Epidermal melanocyte (primary cell): ENCODE measurements at regions not wholly inside any gene's neighbourhood (a gene's known extent, or its start where the extent isn't known, plus 50 kb on each side); places are given as distances from the start of the nearest gene placed in this dataset.

Experiments used
- DNase-seq: peaks from one replicate; pipeline ENCODE4 v3.0.0; 2011; ENCODE audit warnings: low spot score; ENCODE audit not compliant: insufficient read length

DNA sequence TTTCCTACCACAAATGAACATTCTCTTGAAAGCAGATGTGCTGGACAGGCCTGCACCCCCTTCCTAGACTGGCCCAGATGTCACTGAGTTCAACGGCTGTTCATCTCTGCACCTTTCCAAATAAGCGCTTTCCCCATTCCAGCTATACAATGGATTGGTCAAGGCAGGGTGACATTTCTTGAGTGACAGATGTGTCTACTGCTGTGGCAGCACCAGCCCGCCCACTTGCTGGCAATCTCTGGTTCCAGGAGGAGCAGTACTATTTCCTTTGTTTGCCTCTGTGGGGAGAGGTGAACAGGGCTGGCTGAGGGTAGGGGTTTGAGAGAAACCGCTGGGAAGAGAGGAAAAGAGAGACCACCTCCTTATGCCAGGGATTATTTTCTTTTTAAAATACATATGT, 269.5 kb upstream of the POU3F3 start:
- DNase-seq: no peak

DNA sequence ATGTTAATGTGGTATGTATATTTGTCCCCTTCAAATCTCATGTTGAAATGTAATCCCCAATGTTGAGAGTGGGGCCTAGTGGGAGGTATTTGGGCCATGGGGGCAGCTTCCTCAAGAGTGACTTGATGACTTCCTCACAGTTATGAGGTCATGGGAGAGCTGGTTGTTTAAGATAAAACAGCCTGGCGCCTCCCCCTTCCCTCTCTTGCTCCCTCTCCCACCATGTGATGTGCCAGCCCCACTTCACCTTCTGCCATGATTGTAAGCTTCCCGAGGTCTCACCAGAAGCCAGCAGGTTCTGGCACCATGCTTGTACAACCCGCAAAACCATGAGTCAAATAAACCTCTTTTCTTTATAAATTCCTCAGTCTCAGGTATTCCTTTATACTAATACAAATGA, 258.3 kb upstream of the POU3F3 start:
- no peak for DNase-seq

DNA sequence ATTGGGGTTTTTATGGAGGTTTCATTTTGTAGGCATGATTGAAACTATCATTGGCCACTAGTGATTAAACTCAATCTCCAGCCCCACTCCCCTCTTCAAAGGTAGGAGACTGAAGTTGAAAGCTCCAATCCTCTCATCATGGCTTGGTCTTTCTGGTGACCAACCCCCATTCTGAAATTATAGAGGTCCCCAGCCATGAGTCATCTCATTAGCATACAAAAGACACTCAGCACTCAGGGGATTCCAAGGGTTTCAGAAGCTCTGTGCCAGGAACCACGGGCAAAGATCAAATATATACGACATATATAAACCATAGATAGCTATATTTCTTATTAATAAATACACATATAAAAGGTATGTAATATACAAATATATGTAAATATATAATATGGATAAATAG, 256.0 kb upstream of the POU3F3 start:
- no peak for DNase-seq

DNA sequence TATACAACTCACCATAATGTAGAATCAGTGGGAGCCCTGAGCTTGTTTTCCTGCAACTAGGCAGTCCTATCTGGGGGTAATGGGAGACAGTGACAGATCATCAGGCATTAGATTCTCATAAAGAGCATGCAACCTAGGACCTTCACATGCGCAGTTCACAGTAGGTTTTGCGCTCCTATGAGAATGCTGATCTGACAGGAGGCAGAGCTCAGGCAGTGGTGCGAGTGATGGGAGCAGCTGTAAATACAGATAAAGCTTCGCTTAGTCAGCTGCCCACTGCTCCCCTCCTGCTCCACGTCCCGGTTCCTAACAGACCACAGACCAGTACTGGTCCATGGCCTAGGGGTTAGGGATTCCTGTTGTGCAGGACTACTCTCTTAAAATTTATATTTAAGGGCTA, 255.3 kb upstream of the POU3F3 start:
- no peak for DNase-seq

DNA sequence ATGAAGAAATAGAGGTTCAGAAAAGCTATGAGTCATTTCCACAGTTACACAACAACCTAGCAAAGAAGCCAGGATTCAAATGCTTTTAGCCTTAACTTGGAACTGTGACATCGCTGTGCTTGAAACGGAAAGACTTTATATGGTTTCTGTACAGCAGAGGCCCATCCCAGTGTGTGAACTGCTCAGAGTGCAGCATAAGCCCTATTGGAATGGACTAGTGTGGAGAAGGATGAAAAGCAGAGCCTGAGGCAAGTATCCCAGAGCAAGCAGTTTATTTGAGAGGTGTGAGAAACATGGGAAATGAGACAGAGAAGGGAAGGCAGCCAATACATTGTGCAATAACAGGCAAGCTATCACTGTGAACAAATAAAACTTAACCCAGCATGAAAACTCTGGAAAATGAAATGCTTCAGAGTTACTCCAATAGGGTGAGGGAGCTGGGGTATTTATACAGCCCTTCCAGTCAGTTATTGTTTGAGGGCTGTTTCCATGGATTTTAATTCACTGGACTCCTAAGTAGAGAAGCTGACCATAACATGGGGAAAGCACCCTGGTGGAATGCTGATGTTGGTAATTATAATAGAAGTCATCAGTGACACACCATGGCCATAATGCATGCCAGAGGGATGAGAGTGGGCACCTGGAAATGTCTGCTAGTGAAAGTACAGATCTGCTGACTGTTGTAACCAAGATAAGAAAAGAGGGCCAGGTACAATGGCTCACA, 254.0 kb upstream of the POU3F3 start:
- no peak for DNase-seq

DNA sequence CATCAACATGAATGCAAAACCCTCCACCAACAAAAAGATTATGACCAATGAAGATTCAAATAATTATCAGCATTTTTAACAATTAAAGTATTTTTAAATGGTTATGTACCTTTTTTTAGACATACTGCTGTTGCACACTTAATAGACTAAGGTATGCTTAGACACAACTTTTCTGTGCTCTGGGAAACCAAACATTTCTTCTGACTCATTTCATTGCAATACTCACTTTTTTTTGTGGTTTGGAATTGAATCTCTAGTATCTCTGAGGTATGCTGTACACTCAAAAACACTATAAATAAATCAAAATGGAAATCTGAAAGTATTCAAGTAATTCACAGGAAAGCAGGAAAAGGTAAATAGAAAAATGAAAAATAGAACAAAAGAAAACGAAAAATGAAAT, 247.9 kb upstream of the POU3F3 start:
- DNase-seq: no peak

DNA sequence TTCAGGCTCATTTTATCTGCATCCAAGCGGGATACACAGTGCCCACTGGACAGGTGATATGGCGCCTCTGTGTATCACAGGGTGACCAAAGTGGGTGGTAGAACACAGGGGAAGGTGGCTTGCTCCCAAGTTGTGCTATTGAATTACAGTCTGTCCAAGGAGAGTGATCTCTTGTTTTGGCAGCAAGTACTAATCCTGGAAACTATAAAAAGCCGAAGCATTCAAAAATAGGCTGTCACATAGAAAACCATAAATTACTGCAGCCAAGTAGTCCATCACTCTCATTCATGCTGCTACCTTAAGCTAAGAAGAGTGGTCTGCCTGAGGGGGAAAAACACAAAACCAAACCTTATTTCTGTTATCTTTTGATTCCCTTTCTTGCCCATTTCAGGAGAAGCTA, 237.1 kb upstream of the POU3F3 start:
- DNase-seq: no peak

DNA sequence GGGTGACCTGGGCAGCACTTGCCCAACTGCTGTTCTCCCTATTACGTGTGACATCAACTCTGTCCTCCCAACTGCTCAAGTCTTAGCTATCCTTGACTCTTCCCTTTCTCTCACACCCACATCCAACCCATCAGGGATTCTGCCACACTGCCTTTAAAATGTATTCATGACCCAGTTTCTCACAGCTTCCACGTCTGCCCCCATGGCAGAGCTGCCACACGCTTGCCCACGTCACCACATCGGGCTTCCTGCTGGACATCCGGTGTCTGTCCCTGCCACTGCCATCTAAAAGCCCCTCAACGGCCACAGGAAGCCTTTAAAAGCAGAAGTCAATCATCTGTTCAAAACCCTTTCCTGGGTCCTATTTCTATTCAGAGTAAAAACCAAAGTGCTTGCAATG, 233.1 kb upstream of the POU3F3 start:
- DNase-seq: no peak

DNA sequence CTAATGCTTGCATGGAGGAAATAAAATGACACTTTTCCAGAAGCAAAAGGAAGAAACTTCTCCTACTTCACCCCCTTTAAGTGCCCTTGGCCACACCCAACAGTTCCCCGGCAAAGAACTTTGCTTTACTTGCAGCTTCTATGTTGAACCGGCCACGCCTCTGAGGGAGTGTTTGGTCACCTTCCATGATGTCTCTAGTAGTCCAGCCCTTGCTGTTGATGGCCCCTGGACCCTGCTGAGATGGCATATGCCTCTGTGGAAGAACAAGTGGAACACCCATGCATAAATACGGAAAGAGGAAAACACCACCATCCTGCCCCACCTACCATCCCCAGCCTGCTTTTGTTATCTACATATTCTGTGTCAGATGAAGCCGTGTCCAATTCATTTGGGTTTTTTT, 218.3 kb upstream of the POU3F3 start:
- no peak for DNase-seq

DNA sequence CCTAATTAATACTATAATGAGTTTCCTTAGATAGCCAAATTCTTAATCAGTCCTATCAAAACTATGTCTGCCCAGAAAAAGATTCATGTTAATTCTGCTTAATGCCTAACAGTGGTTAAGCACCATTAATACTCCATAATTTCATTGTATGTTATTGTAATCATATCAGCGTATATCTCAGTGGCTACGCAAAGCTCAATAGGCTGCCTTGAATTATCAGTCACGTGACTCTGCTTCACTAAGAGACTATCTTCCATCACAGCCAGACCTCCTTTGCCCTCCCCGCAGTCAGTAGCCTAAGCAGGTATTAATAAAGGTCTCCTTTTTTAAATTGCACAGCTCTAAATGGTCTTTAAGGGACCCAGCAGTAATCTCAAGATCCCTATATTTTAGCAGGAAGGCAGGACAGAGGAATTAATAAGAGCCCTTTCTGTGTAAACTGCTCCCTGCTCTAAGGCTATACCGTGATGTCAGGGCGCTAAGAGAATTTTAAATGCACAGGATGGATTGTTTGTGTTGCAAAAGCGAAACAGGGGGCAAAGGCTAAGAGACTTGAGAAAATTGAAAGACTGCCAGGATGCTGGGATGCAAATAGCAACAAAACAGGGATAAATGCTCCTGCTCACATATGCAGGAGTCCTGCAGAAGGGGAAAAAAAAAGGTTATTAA, 215.6 kb upstream of the POU3F3 start:
- no peak for DNase-seq

DNA sequence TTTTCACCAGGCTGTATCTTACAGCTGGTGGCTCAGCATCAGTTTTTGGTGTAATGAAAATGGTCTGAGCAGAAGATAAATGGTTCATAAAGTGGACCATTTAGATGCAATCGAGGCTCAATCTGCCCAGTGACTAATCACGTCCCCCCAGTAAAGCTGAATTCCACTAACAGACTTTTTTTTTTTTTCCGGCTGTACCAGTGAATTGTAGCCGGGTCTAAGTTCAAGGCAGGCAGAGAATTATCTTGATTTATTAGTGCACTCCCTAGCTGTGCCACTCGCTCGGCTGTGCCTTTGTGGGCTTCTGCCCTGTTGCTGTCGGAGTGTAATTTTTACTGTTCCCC, 215.1 kb upstream of the POU3F3 start:
- DNase-seq: no peak

DNA sequence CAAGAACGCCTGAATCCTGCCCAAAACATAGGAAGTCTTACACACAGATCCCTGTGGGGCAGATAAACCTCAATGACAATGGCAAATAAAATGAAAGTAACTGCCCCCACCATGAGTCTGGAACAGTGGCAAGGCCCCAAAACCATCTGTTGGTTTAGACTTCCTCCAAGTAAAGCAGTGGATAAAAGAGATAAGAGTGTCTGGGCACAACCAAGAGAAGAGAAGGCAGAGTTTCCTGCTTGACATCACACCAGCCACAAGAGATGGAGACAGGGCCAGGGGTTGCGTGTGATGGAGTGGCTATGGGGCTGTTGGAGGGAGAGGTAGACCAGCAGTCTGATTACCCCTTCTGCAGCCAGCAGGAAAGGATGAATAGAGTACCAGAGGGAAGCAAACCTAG, 212.1 kb upstream of the POU3F3 start:
- DNase-seq: no peak

DNA sequence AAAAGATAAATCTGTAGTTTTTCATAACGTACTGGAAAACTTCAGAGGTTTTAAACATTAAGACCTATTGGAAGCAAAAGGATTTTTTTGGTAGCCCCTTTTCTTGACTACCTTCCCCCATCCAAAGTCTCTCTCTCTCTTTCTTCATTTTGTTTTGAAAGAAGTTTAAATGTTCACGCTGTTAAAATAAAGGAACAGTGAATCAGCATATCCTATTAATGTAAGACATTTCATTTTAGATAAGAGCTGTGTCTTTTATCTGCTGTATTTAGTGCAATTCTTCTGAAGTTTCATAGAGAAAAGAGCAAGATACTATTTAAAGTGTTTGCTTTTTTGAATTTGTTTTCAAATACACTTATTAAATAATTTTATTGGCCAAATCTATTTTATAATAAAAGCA, 205.5 kb upstream of the POU3F3 start:
- DNase-seq: no peak

DNA sequence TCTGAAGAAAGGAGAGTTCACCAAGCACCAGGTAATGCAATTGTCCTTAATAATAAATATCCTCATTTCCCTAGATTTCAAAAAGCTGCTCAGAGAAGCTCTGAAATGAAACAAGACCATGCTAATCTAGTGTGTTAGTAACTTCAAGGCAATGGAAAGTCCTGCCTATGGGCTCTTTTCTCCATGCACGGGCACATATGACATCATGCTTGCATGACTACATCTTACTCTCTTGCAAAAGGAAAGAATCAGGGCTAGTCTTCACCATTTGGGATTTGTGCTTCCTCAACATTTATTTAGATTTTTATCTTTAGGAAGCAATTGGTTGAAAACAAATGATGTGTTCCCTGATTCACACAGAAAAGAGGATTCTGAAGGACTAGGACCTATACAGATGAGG, 204.0 kb upstream of the POU3F3 start:
- no peak for DNase-seq

DNA sequence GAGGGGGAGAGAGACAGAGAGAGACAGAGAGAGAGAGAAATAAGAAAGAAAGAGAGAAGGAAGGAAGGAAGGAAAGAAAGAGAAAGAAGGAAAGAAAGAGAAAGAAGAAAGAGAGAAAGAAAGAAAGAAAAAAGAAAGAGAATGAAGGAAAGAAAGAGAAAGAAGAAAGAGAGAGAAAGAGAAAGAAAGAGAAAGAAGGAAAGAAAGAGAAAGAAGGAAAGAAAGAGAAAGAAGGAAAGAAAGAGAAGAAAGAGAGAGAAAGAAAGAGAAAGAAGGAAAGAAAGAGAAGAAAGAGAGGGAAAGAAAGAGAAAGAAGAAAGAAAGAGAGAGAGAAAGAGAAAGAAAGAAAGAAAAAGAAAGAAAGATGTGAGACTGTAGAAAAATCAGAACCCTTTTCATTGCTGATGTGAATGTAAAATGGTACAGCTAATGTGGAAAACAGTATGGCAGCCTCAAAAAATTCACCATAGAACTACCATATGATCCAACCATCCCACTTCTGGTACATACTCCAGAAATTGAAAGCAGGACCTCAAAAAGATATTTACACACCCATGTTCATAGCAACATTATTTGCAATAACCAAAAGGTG, 203.4 kb upstream of the POU3F3 start:
- no peak for DNase-seq

DNA sequence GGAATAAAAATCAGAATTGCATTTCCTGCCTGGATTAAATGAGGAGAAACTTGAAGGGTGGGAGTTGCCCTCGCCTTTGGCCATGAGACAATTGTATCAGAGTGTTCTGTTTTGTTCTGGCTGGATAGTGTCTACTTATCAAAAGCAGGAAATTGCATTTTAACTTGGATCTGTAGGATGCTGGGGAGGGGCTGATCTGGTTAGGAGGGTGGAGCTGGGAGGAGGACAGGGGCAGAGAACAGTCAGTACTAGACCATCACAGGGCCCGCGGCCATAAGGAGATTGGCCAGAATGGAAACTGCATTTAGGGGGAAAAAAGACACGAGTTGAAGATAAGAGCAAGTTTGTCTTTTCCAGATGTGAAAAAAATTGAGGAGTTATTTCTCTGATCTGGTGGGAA, 199.1 kb upstream of the POU3F3 start:
- no peak for DNase-seq

DNA sequence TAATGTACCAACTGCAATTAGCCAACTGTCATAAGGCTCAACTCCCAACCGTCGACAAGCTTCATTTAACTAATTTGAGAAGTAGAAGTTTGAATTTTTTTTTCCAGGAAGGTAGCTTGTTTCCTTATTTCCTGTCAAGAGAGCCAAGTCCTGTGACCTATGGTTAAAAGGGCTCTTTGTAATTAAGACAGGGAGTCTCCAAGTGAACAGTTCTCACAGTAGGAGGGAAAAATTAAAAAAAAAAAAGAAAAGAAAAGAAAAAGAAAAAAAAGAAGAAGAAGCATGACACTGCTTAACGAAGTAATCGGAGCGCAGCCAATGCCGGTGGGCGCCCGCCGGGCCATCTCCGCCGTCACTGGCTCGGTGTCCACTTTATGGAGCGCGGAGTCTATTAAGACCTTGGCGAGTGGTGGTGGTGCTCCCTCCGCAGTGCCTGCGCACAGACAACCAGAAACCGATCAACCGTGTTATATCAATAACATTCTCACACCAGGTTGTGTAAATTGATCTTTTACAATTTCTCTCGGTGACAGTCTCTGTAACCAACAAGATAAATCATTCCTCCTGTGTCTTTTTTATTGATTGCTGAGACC, 197.2 kb upstream of the POU3F3 start:
- DNase-seq: no peak

DNA sequence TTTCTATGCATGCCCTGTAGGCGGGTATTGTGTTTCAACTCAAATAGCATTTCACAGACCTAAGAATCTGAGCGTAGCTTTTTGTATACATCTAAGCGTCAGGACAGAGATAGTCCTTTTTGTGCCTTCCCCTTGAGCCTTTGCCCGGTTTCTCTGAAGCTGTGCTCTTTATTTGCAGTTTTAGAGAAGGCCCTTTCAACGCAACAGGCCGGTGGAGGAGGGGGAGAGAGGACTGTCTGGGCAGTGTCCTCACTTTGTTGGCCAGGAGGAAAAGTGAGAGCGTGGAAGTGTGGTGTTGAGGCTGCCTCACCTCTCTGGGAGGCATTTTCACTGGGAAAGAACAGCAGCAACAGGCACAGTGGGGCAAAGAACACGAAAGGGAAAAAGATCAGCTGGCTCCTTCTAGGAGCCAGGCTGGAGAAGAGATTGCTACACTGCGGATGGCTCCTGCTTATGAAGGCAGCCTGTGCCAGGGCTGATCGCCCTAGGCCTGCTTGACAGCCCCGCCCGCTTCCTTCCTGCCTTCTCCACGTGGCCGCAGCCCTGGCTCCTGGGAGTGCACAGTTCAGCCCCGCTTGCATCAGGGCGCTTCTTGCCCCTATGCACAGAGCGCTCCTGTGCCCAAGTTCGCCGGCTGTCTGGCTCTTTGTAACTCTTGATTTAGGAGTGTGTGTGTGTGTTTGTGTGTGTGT, 195.6 kb upstream of the POU3F3 start:
- no peak for DNase-seq

DNA sequence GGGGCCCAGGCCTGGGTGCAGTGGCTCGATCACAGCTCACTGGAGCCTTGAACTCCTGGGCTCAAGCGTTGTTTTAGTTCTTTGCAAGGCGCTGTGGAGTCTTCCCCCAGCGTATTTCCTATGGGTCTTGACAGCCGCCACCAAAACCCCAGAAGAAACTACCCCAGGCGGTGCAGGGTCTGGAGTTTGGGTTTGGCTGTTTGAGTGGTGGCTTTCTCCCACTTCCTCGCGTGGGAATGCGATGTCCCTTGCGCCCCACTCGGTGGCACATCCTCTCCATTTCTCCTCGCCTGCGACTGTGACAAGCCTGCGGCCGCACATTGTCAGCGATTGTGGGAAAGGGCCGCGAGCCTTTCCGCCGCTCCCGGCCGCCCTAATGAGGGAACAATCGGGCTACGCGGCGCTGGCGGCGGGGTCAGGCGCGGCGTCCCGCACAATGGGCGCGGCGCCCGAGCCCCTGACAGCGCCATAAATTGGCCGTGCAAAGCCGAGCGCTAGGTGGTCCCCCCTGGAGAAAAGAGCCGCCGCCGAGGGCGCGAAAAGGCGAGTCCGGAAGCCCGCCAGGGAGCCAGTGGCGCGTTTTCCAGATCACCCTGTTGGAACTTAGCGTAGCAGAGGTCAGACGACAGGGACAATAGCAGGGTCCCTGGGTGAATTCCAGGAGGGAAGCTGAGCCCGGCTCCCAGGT, 194.9 kb upstream of the POU3F3 start:
- no peak for DNase-seq

DNA sequence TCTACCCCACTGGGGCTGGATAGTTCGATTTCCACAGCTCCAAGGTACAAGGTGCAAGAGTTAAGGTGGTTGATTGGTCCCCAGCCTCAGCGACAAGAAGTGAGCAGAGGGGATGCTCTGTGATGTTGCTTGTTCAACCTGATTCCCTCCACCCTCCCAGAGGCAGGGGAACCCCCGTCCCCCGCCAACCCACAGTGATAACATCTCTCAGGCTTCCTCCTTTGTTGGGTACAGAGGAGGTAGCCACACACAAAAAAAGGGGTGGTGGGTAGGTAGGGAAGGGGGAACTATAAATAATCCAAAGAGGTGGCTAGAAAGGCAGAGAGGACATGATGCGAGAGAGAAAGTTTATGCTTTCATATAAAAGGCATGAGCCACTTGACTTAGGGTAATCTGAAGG, 192.9 kb upstream of the POU3F3 start:
- DNase-seq: no peak

DNA sequence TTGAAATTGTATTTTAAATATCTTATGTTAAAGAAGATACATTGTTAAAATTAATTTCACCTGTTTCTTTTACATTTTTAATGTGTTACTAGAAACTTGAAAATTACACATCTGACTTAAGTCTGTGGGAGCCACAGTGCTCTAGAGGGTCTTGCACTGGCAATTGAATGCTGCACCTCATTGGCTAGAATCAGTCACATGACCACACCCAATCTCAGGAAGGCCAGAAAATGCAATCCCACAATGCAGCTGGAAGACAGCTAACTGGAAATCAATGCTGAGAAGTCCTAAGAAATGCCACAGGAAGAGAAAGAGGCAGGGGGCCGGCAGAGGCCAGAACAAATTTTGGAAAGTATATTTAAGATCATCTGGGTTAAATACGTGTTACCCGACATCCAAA, 189.2 kb upstream of the POU3F3 start:
- DNase-seq: no peak

DNA sequence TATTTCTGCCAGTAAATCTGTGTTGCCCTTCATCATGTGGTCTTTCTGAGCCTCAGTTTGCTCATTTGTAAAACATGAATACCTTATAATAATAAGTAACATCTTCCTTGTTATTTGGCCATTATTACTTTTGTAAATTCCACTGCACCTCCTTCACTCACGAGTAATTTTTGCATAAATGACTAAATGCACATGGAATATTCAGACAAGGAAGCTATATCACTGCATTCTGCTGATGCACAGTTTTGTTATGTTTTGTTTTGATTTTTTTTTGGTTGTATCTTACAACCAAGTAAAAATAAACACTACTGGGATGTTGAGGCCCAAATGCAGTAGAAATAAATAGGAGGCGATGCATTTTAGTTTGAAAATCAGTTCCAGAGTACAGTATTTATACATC, 185.3 kb upstream of the POU3F3 start:
- no peak for DNase-seq
